ENCODE measurements at regions not wholly inside any gene's neighbourhood (a gene's known extent, or its start where the extent isn't known, plus 50 kb on each side); places are given as distances from the start of the nearest gene placed in this dataset.

DNA sequence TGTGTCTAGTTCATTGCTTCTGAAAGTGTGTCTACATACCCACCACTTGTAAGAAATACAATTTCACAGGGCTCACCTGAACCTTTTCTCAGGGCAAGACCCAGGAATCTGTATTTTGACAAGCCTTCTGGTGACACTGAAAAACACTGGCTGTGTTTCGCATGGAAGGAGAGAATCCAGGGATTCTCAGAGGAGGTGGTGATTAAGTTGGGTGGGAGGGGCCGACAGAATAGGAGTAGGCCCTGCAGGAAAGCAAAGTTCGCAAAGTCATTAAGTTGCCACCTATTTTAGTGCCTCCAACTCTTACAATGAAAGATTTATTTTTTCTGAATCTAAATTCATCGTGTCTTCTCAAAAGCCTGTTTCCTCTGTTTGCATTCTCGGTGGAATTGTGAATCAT is 186.8 kb downstream of the FAT3 start (continued):
- TF ChIP-seq ETS1 (IDR thresholded peaks at IDR 0.05), result no peak
- TF ChIP-seq, protein P1, sequence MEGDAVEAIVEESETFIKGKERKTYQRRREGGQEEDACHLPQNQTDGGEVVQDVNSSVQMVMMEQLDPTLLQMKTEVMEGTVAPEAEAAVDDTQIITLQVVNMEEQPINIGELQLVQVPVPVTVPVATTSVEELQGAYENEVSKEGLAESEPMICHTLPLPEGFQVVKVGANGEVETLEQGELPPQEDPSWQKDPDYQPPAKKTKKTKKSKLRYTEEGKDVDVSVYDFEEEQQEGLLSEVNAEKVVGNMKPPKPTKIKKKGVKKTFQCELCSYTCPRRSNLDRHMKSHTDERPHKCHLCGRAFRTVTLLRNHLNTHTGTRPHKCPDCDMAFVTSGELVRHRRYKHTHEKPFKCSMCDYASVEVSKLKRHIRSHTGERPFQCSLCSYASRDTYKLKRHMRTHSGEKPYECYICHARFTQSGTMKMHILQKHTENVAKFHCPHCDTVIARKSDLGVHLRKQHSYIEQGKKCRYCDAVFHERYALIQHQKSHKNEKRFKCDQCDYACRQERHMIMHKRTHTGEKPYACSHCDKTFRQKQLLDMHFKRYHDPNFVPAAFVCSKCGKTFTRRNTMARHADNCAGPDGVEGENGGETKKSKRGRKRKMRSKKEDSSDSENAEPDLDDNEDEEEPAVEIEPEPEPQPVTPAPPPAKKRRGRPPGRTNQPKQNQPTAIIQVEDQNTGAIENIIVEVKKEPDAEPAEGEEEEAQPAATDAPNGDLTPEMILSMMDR (conservative IDR thresholded peaks at IDR 0.05; ENCODE audit: low read depth in 2 of 2), result no peak

DNA sequence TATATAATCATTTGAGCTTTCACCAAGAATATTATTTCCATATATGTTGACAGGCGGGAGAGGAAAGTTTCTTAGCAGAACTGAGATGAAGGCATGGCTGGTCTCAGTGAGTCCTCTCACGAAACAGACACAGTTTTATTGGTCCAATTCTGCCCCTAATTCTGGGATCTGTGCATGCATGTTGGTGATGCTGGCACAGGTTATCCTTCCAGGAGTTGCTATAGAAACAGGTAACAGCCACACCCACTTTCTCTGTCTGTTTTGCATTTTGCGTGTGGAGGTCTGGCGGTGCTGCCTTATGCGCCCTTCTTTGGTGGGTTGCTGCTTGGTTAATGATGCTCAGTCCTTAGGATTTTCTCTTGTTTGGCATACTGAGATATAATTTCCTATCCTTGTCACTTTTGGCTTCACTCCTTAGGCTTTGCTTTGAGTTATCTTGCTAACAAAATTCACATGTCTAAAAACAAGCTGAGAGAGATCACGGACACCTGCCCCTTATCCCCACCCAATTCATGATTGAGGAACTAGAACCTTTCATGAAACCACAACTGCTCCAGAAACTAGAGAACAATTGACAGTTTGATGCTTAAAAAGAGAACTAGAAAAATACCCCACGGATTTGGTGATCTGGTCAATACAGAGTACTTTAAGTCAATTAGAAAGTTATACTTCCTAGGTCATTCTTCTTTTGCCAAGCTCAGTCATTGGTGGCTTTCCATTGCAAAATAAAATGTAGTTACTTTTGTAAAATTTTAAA is 189.3 kb downstream of the FAT3 start:
- Histone ChIP-seq H3K79me2 (replicated peaks; ENCODE audit: insufficient read depth) (peaks cover 77% of the 10 kb centered on the region), H3K9me2 (ENCODE audit: insufficient read depth) (no peaks in the 10 kb centered on the region), H4K20me1 (replicated peaks; ENCODE audit: insufficient read depth) (0 out of 2 replicates have a peak, but pooled peaks cover 8% of the 10 kb centered on the region), H3F3A (replicated peaks; ENCODE audit: low read depth) (no peaks in the 10 kb centered on the region), H3K4me3 (no peak overlapping the region), H3K36me3 (ENCODE audit: insufficient read depth) (no peaks in the 10 kb centered on the region), H2AFZ (no peak overlapping the region), H3K4me2 (no peak overlapping the region), H3K27ac (ENCODE audit: low read depth) (no peak overlapping the region; the same call in 1 of the 2 replicates), H3K4me1 (ENCODE audit: insufficient read depth) (peaks cover 45% of the 10 kb centered on the region), H3K27me3 (ENCODE audit: insufficient read depth) (no peaks in the 10 kb centered on the region)
- peaks cover 64% of the 10 kb centered on the region for H3K4me1 Mint-ChIP-seq
- H3K36me3 Mint-ChIP-seq (ENCODE audit: low read depth), result no peaks in the 10 kb centered on the region
- ATAC-seq (no peak), DNase-seq (ENCODE audit: low spot score) (no peak)
- peak overlapping the region; percentile 6; the same call in 1 of the 2 replicates for H3K27ac Mint-ChIP-seq
- H3K9me3 Mint-ChIP-seq, result no peaks in the 10 kb centered on the region
- no peaks in the 10 kb centered on the region for H3K27me3 Mint-ChIP-seq (ENCODE audit: insufficient read depth, low read depth, poor library complexity)
- H3K4me3 Mint-ChIP-seq, result no peak overlapping the region
- TF ChIP-seq NANOG (IDR thresholded peaks at IDR 0.05; ENCODE audit: borderline replicate concordance) (no peak), ZNF114 (CRISPR knock-in tag; IDR thresholded peaks at IDR 0.05) (no peak), EZH2 (IDR thresholded peaks at IDR 0.05; ENCODE audit: low read depth, unreplicated experiment) (no peak), ZNF331 (CRISPR knock-in tag; IDR thresholded peaks at IDR 0.05; ENCODE audit: low read depth) (no peak), CREB1 (CRISPR knock-in tag; IDR thresholded peaks at IDR 0.05; ENCODE audit: low read depth) (no peak), JUNB (IDR thresholded peaks at IDR 0.05; ENCODE audit: unreplicated experiment) (no peak), EZH2phosphoT487 (IDR thresholded peaks at IDR 0.05; ENCODE audit: unreplicated experiment) (no peak), ZNF462 (CRISPR knock-in tag; IDR thresholded peaks at IDR 0.05) (no peak), POLR2AphosphoS5 (IDR thresholded peaks at IDR 0.05; ENCODE audit: low read depth) (no peak), ETS1 (IDR thresholded peaks at IDR 0.05) (no peak), STAT1 (IDR thresholded peaks at IDR 0.05; ENCODE audit: unreplicated experiment) (no peak)

Measured in GM23338 (cell line).